NCI-H2081 (cell line): ENCODE measurements at regions not wholly inside any gene's neighbourhood (a gene's known extent, or its start where the extent isn't known, plus 50 kb on each side); places are given as distances from the start of the nearest gene placed in this dataset.
A peak's percentile ranks its signal among the peaks of the same experiment; 100 is the strongest.

Experiments used
- DNase-seq, 2 experiments: peaks; one replicate each; lab custom pipeline; 2025; lab: John Stamatoyannopoulos, UW

DNA sequence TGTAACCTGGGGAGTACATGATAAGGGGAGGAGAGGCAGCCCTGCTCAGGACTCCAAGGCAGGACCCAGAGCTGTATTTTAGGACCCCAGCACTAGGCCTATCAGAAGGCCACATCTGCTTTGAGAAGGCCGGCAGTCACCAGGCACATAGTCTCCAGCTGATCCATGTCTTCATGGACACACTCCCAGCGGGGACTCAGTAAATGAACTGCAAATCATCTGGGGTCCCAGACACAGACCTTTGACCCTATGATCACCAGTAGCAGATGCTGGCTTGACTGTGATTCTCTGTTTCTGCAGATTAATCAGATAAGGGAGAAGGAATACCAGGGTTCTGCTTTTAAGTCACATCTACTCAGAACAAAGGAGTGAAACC is 341.4 kb upstream of the PODXL start:
- DNase-seq: no peak

DNA sequence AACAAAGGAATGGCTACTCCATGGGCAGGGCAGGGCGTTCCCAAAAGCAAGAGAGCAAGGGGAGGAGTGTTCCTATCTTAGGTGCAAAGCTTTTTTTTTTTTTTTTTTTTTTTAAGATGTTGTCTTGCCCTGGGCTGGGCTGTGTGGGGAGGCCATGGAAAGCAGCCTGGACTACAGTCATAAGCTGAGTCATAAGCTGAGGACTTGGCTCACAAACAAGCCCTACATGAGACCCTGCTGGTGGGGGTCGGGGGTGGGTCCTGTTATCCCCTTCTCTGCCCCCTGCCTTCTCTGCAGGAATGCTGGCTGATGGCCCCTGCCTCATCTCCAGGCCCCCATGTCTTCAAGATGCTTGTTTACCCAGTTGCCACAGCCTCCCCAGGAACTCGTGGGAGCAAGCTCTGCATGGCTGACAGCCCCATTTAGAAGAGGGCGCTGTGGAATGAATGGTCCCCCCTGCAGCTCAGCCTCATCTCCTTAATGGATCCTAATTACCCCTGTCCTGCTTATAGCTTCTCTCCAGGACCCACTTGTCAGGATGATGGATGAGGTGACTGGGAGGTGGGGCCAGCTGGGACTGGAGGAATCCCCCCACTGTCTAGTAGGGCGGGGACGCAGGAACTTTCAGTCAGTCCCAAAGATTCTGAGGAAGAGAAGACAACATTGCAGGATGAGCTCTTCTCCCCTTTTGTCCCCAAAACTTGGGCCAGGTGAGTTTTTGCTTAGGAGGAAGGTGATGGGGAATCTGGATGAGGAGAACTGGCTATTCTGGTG is 340.8 kb upstream of the PODXL start:
- DNase-seq: peak; percentile 11 to 61

DNA sequence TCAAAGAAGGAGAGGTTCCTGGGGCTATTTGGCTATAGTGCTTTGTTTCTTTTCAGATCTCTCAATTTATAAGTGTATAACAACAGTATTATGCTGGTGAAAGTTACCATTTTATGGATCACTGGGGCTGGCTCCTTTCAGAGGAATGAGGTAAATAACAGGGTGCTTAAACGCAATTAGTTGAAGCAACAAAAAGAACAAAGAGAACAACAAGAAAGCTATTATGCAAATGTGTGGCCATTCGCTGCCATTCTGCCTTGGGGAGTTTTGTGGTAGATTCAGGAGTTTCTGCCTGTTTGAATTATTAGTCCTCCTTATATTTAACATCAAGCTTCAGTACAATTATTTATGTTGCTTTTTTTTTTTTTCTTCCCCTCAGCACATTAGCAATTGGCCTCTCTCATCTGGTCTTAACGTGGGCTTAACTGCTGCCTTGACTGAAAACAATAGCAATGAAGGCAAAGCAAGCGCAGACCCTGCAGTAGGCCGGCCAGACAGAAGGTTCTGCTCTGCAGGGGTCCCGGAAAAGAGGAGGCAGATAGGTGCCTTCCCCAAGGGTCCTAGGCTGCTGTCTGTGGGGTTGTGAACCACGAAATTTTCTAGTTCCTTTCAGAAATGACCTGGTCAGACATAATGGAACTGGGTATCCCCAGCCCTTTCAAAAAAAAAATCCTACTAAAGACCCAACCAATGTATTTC is 339.9 kb upstream of the PODXL start:
- DNase-seq: peak; percentile 62 to 91

DNA sequence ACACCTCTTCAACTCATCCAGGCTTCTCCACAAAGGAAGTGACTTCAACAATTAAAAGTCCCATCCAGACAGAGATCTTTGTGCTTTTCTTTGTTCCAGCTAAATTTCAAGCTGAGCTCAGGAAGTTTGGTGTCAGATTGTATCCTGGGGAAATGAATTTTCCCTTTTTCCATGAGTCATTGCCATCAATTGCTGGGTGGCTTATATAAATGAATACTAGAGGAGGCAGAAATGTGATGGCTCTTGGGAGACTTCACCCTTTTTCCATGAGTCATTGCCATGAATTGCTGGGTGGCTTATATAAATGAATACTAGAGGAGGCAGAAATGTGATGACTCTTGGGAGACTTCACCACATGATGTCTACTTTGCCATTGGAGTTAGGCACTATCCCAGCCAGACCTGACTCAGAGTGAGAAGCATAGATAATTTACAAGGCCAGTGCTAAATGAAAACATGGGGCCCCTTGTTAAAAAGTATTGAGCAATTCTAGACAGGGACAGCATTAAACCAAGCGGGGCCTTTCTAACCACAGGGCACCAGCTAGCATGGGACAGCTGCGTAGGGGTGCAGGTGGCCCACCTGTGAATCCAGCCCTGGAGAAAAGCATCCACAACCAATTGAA is 339.2 kb upstream of the PODXL start:
- DNase-seq: peak; percentile 32 to 54

DNA sequence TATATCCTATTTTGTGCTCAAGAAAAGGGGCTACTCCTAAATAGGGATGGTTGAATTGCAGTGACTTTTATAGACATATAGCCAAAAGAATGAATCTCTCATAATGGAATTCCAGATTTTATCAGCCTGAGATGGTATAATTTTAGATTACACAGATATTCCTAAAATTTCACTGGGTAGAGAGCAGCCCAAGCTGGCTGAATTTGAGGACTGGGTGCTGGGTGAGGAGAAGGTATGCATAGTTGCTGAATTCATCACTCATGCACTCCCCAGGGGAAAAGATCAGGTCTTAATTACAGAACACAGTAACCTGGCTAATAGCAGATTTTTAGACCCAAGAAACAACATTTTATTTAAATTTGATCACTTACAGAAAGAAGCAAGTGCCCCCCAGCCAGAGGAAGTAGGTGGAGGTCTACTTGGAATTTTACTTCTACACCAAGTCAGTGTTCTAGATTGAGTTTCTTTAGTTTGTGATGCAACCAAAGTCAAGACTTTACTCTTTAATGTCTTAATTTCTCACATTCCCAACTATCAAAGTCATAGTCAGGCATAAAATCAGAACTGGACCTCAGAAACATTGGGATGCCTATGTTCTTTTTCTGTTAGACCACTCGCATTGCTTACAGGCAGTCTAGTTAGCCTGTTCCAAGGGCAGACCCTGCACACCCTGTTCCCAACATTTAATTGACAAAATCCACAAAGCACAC is 337.4 kb upstream of the PODXL start:
- DNase-seq: no peak

DNA sequence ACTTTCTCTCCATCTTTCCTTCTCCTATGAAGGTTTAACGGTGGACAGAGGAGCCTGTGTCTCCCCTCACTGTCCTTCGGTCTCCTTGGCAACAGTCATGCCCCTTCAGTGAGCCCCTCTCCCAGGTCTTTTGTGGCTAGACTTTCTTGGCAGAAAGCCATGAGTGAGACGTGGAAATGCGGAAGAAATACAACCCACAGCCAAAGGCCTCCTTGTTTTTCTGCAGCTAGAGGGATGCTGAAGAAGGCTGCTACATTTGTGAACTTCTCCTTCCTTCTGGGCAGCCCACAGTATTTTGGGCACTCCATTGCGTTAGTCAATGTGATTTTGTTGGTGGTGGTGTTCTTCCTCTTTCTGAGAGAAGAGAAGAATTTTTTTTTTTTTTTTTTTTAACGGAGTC is 333.7 kb upstream of the PODXL start:
- DNase-seq: no peak

DNA sequence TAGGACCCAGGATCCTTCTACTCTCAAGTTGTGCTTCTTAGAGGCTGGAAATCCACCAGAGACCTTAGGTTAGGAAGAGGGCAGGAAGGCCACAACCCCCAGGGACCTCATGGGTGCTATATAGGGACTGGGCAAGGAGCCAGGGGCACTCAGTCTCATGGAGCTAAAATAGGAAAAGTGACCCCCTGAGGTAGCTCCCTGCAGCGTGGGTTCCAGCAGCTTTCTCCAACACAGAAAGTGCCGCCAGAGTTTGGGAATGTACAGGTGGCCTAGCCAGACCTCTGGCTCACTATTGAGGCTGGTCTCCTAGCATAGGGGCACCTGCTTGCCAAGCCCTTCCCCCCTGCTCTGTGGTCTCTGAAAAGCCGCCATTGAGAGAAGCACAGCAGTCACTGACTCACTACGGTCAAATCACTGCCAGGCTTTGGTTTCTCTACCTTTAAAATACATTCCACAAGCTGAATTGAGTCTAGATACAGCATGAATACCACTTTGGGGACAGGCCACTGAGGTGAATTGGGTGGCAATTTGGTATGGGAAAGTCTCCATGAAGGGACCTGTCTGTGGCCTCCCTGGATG is 333.2 kb upstream of the PODXL start:
- no peak for DNase-seq

DNA sequence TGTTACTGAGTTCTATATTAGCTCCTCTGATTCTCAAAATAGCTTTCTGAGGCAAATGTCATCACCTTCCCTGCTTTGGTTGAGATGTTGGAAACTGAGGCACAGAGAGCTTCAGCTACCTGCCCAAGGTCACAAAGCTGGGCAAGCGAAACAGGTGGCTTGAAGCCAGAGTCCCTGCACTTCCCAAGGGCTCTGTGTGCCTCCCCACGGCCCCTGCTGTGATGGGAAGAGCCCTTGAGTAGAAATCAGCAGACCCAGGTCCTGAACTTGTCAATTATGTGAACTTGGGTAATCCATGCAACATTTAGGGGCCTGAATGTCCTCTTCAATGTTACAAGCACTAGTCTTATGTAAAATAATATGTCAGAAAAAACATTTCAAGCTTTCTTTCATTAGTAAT is 327.3 kb upstream of the PODXL start:
- no peak for DNase-seq

DNA sequence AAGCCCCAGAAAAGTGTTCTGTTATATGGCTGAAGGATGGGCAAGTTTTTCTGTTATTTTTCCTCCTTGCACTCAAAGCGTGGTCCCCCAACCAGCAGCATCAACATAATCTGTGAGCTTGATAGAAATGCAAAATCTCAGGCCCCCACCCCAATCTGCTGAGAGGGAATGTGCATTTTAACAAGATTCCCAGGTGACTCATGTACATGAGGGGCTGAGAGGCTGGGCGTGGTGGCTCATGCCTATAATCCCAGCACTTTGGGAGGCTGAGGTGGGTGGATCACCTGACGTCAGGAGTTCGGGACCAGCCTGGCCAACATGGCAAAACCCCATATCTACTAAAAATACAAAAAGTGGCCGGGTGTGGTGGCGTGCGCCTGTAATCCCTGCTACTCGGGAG is 326.8 kb upstream of the PODXL start:
- no peak for DNase-seq

DNA sequence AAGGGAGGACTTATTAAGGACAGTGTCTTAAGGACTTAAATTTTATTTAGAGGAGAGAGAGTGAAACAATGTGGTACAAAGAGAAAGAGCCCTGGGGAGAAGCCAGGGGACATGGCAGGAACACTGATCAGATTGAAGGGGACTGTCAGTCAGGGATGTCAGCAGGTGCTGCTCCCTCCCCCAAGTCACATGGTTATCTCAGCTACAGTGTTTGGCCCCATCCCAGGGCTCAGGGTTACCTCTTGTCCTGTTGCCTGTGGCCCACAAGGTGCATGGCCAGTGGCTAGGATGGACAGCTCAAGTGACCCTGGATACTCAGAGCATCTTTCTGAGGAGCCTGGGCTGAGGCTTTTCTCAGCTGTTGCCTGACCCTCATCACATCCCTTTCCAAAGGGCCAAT is 325.9 kb upstream of the PODXL start:
- no peak for DNase-seq

DNA sequence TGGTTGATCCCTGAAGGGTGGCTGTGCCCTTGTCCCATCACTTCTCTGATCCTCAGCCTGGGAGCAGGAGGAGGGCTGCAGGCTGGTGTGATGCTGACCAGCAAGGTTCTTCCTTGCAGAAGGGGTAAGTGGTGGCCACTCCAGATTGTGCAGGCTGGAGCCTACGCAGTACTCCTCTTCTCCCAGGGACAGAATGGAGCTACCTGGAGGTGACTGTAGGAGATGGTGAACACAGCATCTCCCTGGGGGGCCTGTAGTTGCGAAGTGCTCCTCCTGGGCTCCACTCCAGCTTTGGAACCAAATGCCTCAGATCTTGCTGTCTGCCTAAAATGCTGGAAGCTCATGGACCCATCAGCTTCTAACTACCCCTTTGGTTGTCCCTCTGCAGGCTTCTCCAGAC is 323.6 kb upstream of the PODXL start:
- DNase-seq: no peak

DNA sequence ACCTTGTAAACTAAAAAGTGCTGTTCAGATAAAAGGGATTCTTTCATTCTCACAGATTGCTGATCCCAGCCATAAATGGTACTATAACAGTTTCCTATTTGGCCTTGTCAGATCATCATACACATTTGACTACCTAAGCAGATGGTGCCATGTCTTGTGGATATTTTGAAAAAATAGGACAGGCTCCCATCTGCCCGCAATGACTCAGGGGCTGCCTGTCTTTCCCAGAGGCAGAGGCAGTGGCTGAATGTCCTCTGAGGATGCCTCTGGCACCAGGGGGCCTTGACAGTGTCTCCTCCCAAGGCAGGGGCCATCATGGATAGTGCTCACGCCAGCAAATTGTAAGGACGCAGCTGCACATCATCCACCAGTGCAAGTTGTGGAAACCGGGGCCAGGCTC is 323.0 kb upstream of the PODXL start:
- no peak for DNase-seq

DNA sequence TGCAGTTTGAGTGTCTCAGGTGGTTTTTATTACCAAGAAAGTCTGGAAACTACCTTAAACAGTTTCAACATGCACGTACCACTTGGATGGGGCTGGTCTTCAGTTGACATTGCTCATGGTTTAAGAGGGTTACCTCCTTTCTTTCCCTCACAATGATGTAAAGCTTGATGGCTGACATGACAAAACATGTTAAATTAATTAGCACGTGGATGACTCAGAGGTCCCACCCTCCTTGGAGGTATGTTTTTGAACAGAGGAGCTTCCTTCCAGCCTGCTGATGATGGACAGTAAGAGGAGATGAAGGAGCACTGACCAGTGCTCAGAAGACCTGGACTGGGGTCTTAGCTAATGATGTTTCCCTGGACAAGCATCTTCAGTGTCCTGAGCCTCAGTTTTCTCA is 322.3 kb upstream of the PODXL start:
- no peak for DNase-seq

DNA sequence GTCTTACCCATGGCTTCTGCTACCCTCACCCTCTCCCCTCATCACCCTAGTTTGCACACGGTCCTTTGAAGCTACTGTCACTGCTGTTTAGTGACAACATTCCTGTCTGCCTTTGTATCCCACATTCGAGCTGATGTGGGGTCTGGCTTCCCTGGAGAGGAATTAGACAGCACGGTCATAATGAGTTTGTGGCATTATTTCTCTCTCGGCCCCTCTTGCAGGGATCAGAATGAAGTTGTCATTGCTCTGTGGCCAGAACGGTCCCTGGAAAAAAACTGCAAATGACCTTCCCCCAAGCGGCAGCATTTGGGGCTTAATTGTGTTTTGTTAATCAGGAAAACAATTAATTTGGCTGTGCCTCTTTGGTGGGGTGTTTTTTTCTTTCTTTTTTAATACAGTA is 317.2 kb upstream of the PODXL start:
- no peak for DNase-seq

DNA sequence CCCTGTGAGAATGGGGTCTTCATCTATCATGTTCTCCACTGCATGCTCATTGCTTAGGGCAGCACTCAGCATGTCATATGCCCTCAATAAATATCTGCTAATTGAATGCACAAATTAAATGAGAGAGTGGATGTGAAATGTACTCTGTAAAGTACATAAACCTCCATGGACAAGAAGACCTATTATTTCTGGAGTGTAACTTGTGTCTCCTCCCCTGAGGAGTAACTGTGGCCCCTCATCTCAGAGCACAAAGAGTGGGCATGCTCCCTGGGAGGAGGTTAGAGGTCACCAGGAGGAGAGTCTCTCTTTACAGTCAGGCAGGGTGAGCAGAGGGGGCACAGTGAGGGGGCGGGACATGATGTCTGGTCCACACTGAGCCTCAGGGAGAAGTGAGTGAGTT is 313.6 kb upstream of the PODXL start:
- DNase-seq: no peak

DNA sequence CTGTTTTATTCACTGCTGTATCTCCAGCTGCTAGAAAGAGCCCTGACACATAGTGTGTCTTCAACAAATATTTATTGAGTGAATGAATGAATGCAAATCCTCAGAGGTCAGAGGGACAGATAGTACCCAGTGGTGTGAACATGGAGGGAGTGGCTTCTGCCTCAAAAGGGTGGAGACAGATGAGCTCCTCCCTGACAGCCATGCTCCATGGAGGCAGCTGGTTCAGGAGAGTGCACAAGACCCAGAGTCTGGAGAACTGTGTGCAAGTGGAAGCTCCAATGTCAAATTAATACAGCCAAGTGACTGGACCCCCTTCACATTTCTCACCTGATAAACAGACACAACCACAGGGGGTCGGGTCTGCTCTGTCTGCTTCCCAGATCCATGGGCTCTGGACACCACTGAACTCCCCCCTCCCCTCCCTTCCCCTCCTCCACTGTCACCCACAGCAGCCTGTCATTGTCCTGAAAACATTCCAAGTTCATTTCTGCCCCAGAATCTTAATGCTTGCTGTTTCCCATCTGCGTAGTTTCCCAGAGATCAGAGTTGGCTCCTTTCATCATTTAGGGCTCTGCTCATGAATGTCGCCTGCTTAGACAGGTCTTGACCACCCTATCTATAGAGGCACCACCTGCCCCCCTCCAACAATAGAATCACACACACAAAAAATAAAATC is 312.9 kb upstream of the PODXL start:
- DNase-seq: no peak

DNA sequence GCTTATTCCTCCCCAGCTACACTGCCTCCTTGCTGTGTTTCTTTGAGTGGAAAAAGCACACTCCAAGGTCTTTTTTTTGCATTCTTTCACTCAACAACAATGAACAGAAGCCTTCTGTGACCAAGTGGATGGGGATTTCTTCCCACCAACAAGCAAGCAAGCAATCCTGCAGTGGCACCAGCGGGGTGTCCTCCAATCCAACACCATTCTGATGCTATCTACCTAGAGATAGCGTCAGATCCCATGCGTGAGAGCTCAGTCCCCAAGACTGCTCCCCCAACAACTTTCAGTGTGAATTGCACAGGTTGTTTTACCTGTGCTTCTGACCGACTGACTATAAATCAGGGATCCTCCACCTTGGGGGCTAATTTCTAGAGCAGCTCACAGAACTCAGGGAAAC is 311.0 kb upstream of the PODXL start:
- no peak for DNase-seq

DNA sequence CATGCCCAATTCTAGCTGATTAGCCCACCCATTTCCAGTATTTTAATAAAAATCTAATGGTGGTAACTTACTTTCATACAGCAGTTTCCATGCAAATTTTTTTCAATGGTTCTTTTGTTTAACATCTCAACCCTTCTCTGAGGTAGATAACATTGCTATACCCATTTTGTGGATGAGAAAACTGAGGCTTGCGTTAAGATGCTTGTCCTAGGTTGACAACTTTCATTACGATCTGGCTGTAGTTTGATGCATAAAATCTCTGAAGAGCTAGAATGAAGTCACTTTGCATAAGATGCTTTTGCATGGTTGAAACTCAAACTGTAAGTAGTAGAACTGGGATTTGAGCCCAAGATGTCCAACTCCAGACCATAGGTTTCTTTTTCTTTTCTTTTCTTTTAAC is 309.5 kb upstream of the PODXL start:
- no peak for DNase-seq

DNA sequence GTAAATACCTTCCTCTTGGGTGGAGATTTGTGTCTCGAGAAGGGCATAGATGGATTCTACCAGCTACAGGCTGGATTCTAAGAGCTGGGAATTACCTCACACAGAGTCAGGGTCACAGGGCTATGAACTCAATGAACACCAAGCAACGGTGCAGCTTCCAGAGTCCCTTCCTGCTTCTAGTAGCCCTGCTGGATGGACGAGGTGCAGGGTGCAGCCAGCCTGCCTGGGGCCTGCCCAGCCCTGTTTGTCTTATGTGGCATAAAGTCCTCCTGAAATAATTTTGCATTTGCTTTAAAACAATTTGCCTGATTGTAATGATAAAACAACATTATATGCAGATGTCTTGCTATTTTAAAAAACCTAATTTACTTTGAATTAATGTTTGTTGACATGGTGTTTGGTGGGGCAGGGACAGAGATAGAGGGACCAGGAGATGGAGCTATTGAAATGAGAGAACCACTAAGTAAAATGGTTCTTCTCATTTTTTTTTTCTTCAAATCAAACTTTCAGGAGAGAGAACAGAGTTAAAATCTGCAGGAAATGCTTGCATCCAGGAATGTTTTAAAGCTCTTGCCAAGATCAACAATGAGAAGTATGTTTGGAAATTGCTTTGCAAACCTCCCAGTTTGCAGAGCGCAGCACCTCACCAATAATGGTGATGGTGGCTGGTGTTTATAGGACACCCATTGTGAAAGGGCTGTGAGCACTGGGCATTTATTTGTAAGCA is 305.4 kb upstream of the PODXL start:
- DNase-seq: peak in 1 of 2 experiments; percentile 19

DNA sequence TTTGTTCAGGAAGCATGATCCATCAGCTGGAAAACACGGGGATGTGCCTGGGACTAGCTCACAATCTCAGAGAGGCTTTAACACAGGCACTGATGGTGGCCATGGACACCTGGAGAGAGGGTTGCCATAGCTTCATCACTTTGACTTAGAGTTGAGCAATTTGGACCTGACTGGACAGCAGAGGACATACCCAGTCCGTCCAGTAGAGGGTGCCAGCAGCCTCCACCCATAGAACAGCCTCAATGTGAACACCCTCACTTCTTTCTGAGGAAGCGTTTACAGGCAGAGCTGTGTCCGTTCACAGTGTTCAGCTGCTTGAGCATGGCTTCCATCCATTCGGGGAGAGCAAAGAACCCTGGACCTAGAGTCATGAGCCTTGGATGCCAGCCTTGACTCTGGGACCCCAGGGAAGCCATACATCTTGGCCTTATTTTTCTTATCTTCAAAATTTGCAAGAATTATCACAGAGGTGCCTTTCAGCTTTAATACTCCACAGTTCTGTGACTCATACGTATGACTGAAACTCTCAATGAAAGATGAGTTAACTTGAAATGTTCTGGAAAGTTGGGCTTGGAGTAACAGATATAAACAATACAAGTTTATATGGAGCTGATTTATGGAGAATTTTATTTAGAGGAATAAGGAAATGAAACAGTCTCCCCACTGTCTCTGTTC is 302.9 kb upstream of the PODXL start:
- DNase-seq: peak; percentile 54 to 76

DNA sequence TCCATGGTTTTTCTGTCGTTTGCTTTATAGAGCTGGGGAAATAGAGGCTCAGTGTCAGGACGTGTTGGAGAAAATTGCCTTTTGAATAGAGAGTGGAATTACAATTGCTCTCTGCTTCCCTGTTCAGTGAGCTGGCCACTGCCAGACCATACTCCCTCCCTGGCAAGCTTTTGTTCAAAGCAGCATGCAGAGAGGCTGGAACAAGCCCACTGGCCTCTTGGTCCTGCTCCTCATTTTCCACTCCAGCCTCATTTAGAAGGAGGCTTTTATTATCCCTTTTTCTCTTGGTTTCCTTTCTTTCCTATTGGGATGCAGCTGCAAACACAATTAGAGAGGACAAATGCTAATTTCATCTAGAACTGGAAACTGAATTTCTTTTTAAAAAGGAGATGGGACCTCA is 302.2 kb upstream of the PODXL start:
- DNase-seq: no peak
